Stimulated activated CD4-positive, alpha-beta T cell treated with anti-CD3 and anti-CD28 coated beads, Interleukin-1b, Interleukin-23, amount 100 ng/mL, for 48 hours (primary cell): ENCODE measurements at regions not wholly inside any gene's neighbourhood (a gene's known extent, or its start where the extent isn't known, plus 50 kb on each side); places are given as distances from the start of the nearest gene placed in this dataset.
A peak's percentile ranks its signal among the peaks of the same experiment; 100 is the strongest.

Experiments used
- DNase-seq: peaks from one replicate; pipeline ENCODE4 v3.0.0-alpha.2; 2020

DNA sequence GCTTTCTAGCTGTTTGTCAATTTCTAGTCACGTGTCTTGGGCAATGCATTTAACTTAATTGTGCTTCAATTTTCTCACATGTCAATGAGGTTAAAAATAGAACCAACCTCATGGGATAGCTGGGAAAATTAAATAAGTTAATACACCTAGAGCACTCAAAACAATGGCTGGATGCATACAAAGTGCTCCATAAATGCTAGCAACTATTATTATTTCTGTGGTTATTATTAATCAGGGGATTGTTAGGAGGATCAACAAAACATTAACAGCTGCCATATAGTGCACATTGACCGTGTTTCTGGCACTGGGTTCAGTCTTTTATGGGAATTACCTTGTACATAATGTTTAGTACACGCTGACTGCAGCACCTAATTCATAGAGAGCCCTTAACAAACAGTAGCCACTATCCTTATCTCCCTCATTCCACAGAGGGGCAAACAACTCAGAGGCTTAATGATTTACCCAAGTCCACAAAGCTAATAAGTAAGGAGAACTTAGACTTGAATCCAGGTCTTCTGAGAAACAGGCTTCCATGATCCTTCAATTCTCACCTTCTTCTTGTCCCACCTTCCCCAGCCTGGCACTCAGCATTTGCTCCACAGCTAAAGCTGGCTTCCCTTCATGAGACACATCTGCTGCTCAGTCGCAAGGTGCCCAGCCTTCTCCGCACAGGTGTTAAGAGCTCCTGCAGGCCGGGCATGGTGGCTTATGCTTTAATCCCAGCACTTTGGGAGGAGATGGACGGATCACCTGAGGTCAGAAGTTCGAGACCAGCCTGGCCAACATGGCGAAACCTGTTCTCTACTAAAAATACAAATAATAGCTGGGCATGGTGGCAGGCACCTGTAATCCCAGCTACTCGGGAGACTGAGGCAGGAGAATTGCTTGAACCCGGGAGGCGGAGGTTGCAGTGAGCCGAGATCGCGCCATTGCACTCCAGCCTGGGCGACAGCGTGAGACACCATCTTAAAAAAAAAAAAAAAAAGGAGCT, 137.4 kb upstream of the ABCA1 start:
- no peak for DNase-seq

DNA sequence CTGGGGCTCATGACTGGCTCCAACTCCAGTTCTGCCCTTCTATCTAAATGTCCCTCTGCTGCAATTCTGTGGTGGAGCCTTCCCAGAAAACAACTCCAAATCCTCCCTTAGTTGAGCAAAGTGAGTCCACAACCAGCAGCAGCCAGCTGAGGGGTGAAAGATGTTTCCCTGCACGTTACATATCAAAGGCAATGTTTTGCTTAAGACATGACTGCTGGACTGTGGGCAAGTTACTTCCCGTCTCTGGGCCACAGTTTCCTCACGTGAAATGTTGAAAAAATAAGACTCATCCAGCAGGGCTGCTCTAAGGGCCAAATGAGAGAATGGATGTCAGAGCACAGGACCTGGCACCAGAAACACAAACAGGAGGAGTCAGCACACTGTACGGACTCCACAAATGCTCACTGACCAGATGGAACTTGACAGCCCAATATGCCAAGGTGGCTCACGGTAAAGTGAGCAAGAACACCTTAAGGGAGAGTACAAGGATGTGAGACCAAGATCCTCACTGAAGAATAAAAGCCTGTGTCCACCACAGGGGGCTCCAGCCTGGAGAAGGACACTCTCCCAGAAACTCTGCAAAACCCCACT, 138.4 kb upstream of the ABCA1 start:
- no peak for DNase-seq

DNA sequence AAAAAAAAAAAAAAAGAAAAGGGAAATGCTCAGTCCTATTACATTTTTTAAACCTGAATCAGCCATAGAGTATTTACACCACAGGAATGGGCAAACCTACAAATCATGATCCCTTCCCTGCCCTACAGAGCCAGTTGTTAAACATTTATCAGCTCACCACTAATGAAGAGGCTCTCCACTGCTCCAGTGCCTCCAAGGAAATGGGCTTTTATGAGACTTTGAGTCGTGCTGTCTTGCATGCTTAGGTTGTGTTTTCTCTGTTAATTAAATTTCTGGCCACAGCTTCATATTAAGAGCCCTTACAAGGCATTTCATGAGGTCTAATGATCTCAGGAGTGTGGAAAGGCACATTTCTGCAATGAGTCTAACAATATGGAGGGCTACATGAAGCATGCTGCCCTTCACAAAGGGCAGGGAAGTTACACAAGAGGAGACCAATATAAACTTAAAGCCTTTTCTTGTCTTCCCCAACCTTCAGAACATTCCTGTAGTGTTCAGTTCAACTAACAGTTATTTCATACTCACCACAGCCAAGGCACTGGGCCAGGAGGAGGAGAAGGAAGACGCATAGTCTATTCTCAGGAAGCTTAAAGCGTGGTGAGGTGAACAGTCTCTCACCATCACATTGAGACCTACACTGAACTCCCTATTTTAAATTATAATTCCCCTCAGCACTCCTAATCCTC, 140.1 kb upstream of the ABCA1 start:
- no peak for DNase-seq

DNA sequence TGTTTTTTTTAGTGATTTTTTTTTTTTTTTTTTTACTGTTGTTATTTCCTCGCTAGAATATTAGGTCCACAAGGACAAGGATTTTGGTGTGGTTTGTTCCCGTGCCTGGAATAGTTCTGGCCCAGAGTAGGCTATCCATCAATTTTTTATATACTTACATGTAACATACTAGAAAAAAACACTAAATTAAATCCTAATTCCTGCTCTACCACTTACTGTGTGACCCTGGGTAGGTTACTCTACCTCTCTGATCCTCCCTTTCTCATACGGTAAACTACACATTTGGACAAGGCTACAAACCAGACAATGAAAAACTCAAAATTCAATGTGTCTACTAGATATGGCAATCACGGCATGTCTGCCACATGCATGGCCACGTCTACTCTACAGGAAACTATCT, 141.3 kb upstream of the ABCA1 start:
- no peak for DNase-seq

DNA sequence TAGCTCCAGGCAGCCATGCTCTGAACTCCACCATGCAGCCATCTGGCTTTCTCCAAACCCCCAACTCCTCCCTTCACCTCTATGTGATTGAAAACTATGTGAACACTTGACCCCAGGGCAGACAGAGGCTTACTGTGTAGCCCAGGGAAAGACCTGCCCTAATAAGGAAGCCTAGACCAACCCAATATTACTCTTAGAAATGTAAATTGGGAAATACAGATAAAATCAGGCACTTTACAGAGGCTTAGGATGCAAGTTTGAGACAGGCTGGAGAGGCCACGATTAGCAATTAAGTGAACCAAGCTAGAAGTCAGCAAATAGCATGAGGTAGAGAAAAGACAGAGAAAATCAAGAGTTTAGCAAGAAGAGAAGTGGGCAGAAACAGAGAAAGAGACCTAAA, 141.7 kb upstream of the ABCA1 start:
- no peak for DNase-seq

DNA sequence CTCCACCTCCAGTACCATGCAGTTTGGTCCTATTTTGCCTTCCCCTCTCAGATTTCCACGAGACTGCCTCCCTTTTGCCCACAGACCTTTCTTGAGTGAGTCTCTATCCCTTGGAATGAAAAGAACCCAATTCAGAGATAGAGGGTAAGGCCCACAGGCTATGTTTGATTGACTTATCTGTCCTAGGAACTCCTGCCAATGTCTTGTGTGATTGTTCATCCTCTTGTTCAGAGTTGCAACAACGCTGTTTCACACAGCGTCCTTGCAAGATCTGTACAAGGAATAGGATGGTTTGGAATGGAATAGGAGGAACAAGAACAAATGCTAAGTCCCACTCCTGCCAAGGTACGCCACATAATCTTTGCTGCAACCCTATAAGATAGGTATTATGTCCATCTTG, 142.2 kb upstream of the ABCA1 start:
- no peak for DNase-seq

DNA sequence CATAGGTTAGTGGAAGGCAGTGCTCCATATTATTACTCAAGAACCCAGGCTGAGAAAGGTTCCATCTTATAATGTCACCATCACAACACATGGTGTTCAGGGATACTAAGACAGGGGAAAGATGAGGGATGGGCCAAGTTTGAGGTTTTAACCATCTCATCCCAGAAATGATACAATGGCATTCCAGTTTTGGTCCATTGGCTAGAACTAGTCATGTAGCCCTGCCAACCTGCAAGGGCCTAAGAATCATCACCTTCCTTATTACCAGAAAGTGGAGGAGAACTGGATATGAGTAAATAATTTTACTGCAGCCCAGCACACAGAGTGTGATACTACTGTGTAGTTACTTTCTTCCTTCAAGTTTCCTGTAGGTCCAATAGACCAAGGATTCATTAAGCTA, 144.5 kb upstream of the ABCA1 start:
- DNase-seq, result no peak

DNA sequence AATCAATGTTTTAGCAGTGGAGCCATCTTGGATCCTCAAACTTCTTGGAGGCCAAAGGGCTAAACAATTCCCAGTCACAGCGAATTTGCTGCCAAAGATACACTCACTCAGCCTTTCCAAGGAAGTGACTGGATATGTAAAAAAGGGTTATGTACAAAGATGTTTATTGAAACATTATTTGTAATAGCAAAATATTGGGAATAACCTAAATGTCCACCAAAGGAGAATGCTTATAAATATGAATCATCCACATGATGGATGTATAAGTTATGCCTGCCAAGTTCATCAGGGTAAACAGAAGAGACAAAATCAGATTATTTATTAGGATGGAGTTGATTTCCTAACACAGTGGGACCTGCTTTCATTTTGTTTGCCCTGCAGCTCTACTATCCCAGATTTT, 145.2 kb upstream of the ABCA1 start:
- DNase-seq, result no peak

DNA sequence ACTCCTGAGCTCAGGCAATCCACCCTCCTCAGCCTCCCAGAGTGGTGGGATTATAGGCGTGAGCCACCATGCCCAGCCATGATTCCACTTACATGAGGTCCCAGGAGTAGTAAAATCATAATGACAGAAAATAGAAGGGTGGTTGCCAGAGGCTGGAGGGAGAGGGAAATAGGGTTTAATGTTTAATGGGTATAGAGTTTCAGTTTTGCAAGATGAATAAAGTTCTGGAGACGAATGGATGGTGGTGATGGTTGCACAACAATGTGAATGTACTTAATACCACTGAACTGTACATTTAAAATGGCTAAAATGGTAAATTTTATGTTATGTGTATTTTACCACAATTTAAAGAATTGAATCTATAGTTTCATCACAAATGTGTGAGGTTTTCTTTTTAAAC, 146.5 kb upstream of the ABCA1 start:
- DNase-seq, result no peak

DNA sequence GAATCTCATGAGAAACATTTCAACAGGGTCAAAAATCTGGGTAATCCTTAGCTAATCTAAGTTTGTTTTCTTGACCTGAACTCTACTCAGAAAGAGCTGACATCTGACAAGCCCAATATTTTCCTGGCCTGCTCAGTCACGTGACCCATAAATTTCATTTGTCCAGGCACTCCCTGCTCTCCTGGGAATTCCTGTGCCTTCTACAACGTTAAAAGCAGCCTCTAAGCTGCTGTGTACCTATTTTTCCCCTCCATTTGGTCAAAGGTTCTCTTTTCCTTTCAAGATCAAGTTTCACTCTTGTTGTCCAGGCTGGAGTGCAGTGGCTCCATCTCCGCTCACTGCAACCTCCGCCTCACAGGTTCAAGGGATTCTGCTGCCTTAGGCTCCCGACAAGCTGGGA, 148.8 kb upstream of the ABCA1 start:
- DNase-seq, result no peak

DNA sequence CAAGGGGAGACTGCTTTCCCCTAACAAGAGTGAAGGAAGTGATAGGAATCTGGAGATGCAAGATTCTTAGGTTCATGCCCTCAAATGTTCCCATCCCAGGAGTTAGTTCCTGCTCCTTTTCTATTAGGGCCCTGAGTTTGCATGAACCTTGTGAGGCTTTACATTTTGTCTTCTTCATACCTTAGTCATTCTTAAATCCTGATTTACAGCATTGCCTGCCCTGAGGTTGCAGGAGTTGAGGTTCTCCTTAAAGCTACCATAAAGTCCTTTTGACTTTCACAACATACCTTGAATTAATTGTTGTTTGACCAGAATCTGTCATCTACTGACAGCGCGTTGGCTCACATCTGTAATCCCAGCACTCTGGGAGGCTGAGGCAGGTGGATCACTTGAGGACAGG, 151.5 kb upstream of the ABCA1 start:
- DNase-seq, result no peak

DNA sequence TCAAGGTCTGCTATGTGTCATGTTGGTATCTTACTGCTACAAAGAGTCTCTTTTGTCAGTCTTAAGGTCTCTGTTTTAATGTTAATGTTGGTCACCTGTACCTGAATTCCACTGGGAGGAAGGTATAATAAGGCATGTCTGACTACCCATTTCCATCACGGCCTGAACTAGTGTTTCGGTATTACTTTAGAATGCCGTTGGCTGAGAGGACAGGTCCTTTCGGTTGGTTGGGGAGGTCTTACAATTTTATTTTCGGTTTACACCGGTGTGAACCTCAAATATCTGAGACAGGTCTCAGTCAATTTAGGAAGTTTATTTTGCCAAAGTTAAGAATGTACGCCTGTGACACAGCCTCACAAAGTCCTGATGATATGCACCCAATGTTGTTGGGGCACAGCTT, 154.9 kb upstream of the ABCA1 start:
- no peak for DNase-seq

DNA sequence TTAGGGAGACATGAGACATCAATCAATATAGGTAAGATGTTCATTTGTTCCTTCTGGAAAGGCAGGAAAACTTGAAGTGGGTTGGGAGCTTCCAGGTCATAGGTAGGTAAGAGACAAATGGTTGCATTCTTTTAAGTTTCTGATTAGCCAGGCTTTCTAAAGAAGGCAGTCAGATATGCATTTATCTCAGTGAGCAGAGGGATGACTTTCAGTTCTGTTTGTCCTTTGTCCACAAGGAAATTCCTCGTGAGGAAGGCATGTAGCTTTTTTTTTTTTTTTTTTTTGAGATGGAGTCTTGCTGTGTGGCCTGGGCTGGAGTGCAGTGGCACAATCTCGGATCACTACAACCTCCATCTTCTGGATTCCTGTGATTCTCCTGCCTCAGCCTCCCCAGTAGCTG, 155.3 kb upstream of the ABCA1 start:
- no peak for DNase-seq

DNA sequence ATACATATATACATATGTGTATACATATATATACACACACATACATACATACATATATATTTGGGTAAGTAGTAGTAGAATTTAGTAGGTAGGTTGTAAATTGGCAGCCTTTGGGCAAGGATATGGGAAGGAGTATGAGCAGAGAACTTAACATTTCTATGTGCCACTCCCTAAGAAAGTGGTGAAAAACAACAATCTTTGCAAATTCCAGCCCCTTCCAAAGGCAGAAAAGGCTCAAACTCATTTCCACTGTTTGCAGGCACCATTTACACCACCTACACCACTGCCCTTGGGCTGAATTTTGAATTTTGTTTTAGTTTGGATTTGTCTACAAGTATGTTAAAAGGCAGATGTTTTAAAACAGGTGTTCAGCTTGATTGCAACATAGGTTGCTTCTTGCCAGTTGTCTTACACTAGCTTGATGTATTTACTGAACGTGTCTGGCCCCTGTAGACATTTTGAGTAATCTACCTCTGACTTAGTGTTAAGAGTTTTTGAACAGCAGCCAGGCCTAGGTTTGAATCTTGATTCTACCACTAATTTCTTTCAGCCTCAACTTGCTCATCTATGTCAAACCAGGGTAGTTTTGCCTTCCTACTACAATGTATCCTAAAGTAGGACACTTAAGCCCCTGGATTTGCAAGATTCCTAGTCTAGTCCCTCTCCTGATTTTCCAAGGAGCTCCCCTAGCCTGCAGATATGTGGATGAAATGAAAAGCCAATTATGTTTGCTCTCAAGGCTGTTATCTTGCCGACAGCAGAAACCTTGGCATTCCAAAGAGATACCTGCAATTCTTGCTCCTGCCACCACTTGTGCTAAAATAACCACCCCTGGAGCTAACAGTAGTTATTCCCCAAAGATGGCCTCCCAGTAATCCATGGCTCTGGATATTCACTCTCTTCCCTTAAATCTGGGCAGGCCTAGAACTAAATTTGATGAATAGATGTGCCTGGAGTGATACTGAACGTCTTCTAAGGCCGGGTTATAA, 156.2 kb upstream of the SLC44A1 start:
- no peak for DNase-seq

DNA sequence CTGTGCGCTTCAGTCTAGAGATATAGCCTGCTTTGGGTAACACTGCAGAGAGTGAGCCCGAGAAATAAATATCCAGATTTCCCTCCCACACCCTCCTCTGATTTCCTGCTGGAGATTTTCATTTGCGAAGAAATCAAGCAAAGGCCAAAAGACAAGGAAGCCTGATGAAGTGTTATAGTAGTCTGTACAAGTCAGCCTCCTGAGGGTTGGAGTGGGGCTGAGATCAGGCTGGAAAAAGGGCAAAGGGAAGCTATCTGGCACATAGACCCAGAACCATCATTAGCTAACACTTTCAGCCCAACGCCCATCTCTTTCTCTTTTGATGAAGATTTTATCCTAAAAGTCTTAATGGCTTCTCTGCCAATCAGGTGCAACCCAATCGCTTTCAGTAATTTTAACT, 154.6 kb upstream of the SLC44A1 start:
- DNase-seq, result no peak

DNA sequence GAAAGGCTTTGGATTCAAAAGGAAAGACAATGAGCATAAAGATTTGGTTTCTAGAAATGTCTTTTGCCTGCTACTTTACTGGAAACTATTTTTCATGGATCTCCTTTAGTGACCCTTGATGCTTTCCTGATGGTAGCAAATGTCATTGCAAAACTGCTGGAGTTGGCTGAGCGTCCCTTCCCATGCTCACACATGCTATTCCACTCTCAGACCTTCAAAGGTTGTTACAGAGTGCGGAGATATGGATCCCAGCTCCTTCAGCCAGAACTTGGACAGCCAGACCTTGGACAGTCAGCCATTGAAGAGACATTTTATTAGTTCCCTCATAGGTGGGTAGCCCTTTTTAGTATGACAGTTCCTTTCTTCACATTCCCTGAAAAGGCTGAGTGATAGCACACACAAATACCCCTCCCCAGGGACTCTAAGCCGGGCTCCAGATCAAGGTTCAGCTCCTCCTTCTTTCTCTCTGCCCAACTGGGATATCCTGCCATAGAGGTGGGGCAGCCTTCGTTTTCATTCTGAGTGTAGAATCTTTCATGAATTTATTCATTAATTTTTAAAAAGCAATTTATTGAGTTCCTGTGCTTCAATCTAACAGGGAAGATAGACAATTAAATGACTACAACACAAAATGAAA, 153.3 kb upstream of the SLC44A1 start:
- no peak for DNase-seq

DNA sequence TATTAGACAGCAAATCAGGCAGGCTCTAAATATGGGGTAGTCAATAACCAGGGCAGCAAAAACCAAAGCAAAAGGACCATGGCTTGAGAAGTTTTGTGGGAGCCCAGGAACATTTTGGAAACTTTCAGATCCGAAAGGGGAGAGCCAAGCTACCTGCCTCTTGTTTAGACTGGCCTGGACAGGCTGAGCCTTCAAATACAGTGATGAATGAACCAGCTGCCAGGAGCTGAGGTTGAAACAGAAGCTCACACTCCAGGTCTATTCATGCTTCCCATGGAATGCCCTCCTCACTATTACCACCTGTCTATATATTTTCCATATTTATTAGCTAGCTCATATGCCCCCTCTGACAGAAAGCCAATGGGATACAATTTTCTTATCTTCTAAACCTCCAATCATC, 150.8 kb upstream of the SLC44A1 start:
- DNase-seq, result no peak

DNA sequence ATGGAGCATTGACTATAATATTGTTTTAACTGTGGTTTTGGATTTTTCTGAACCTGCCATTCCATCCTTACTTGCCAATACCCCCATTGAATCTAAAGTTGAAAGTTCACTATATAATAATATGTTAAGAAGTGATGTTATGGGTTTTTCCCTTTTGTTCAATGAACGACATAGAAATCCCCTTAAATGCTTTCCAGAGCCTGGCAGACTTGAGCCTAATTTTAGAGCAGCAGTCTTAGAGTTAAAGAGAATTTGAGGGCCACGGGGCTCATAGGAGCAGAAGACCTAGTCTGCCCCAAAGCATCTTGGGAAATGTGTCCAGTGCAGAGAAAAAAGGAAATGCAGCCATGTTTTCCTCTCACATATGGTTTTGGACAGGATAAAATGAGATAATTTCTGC, 146.1 kb upstream of the SLC44A1 start:
- DNase-seq, result no peak

DNA sequence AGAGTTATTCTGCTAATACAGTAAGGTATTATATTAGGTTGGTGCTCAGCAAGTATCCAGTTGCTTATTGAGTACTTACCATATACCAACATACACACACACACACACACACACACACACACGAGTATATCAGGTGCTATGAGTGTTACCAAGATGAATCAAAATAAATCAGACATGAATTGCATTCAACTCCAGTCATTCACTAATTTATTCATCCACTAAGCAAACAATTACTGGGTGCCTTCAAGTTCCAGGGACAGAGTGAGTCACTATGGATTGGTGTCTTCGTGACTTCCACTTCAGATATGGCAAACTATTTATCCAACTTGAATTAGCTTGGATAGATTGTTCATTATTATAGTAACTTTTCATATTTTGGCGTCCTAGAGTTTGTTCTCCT, 140.7 kb upstream of the SLC44A1 start:
- DNase-seq, result no peak

DNA sequence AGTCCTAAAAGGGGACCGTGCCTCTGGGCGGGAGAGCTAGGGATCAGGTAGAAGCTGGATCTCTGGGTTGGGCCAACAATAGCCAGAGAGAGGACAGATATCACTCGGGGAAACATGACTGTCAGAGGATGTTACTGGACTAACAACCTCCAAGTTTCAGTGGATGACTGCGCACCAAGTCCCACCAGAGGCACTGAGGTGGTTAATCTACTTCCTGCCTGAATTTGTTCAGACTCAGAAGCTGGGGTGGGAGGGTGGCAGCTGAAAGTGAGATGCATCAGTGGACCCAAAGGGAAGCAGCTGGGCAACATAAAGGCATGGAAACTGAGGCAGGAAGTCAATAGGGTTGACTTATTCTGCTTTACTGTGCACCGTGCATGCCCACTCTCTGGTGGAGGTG, 130.1 kb upstream of the SLC44A1 start:
- DNase-seq, result peak; percentile 39

DNA sequence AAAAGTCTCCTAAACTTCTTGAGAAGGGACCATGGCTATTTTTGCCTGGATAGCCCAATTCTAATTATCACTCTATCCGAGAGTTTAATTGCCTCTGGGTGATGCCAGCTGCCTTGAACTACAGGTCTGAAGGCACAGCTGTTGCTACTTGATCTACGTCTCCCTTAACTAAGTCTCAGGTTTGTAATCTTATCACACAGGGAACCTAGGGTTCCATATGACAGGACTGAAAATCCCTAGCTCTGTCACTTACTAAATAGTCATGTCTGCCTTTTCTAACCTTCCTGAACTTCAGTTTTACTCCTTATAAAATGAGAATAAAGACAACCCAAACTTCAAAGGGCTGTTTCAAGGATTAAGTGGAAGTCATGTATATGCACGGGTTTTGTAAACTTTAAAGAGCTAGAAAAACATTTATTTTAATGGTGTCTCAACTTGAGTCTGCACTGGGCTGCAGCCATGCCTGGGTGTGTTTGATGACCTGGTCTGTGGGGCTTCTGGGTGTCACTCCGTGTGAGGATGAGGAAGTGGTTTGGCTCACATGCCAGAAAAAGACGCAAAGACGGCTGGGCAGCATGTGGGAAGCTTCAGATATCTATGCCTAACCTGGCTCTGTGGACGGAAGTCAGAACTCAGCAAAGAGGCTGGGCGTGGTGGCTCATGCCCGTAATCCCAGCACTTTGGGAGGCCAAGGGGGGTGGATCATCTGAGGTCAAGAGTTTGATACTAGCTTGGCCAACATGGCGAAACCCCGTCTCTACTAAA, 129.3 kb upstream of the SLC44A1 start:
- peak; percentile 23 for DNase-seq
